SK-N-SH treated with all-trans-retinoic acid at 6 μM for 48 hours (cell line): ENCODE measurements at regions not wholly inside any gene's neighbourhood (a gene's known extent, or its start where the extent isn't known, plus 50 kb on each side); places are given as distances from the start of the nearest gene placed in this dataset.

Experiments
- ESRRG ChIP-seq: fragments of 250-450 bp; sonication (Bioruptor Pico); IDR thresholded peaks from 2 replicates; pipeline ENCODE4 v1.6.1; 2021; ENCODE audit warnings: mild to moderate bottlenecking
- GLIS3 ChIP-seq: fragments of 250-450 bp; sonication (Bioruptor Pico); IDR thresholded peaks from 2 replicates; pipeline ENCODE4 v1.5.0; 2020; ENCODE audit warnings: mild to moderate bottlenecking, moderate library complexity
- PPARA ChIP-seq: fragments of 250-450 bp; sonication (Bioruptor Pico); IDR thresholded peaks from 2 replicates; pipeline ENCODE4 v1.5.0; 2020; ENCODE audit warnings: mild to moderate bottlenecking, borderline replicate concordance
- TCF4 ChIP-seq: fragments of 250-450 bp; sonication (Bioruptor Pico); IDR thresholded peaks from 2 replicates; pipeline ENCODE4 v1.8.0; 2021; ENCODE audit warnings: mild to moderate bottlenecking, moderate library complexity, borderline replicate concordance
- ZFP30 ChIP-seq: fragments of 450-650 bp; formaldehyde crosslinking; IDR thresholded peaks from 2 replicates; pipeline ENCODE4 v1.5.0; 2022; ENCODE audit warnings: mild to moderate bottlenecking, moderate library complexity

DNA sequence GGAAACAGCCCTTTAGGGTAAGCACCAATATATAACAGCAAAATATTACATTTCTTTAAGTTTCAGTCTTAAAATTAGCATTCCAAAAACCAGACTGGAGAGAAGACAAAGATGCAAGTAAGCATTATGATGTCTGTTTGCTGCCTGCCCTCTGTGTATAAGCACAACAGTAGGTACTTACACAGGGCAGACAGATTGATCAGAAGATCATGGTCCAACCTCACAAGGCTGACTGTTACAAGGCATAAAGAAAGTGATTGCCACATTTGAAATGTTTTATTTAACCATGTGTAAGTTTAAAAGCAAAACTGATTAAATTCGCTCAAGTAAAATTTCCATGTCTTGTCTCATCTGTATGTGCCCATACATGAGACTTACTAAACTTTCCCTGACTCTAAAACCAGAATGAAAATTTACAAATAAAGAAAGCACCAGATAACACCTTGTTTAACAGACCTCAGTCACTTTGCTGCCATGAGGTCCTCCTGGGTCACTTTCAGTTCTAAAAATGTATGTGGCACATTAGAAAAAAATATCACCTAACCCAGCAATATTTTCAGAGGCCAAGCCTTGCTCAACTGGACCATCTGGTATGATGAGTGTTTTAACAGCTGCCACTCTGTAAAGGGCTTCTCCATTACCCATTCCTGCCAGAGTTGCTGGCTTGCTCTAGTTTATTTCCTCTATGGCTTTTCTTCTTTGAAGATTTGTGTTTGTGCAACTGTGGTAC lies 297.0 kb downstream of the RBM26 start:
- no peak for TF ChIP-seq ESRRG (CRISPR knock-in tag)
- TF ChIP-seq GLIS3 (CRISPR knock-in tag) = no peak
- TF ChIP-seq PPARA (CRISPR knock-in tag) = no peak
- TF ChIP-seq ZFP30 (CRISPR knock-in tag) = no peak
- no peak for TF ChIP-seq TCF4 (CRISPR knock-in tag)
